Left lung (tissue), 4 donors: ENCODE measurements at regions not wholly inside any gene's neighbourhood (a gene's known extent, or its start where the extent isn't known, plus 50 kb on each side); places are given as distances from the start of the nearest gene placed in this dataset.
A peak's percentile ranks its signal among the peaks of the same experiment; 100 is the strongest.
"Not testable (repeated sequence)": the region's sequence is repeated elsewhere in the genome, so short reads cannot be mapped to it uniquely, and the experiment has no call there.

Experiments used
- ATAC-seq: fragments of 200-7000 bp; cut with Tn5 transposase; one replicate; pipeline ENCODE4 v1.9.1; 2020; ENCODE audit warnings: moderate library complexity
- DNase-seq, 4 donors: peaks; one replicate each; pipeline ENCODE4 v3.0.0-alpha.2; 2013 to 2020
- H3K27ac ChIP-seq, 2 donors: fragments of 200-600 bp; sonication (generic) in 1 of 2; one replicate each; pipeline versions ENCODE4 v1.5.0 to v1.8.0; 2020 to 2021
- H3K27me3 ChIP-seq, 2 donors: fragments of 200-600 bp; sonication (generic) in 1 of 2; one replicate each; pipeline versions ENCODE4 v1.5.0 to v1.8.0; 2020 to 2021
- H3K36me3 ChIP-seq, 2 donors: fragments of 200-600 bp; sonication (generic) in 1 of 2; one replicate each; pipeline versions ENCODE4 v1.5.0 to v1.8.0; 2020 to 2021
- H3K4me1 ChIP-seq, 2 donors: fragments of 200-600 bp; one replicate each; pipeline ENCODE4 v1.8.0; 2021
- H3K4me3 ChIP-seq, 2 donors: fragments of 200-600 bp; sonication (generic) in 1 of 2; one replicate each; pipeline versions ENCODE4 v1.5.0 to v1.8.0; 2020 to 2021; ENCODE audit warnings: mild to moderate bottlenecking in 1 of 2
- H3K9me3 ChIP-seq, 2 donors: fragments of 200-600 bp; sonication (generic) in 1 of 2; one replicate each; pipeline versions ENCODE4 v1.5.0 to v1.8.0; 2020 to 2021
- intact Hi-C, 2 donors: fragments of 100-400 bp; cut with DNase I; formaldehyde crosslinking; loops; one replicate each; pipeline versions ENCODE4 v1.11.2 to v1.14.2; 2022
- TF ChIP-seq, protein P1 (sequence below), 2 donors: fragments of 200-600 bp; sonication (generic) in 1 of 2; IDR thresholded peaks; one replicate each; pipeline versions ENCODE4 v1.5.0 to v1.8.0; 2021; ENCODE audit warnings: antibody characterized with exemption in 2 of 2
- donor health status: DM: no; HTN: yes; CAD: no.
- donor health status: DM: no; HTN: no; CAD: no.

DNA sequence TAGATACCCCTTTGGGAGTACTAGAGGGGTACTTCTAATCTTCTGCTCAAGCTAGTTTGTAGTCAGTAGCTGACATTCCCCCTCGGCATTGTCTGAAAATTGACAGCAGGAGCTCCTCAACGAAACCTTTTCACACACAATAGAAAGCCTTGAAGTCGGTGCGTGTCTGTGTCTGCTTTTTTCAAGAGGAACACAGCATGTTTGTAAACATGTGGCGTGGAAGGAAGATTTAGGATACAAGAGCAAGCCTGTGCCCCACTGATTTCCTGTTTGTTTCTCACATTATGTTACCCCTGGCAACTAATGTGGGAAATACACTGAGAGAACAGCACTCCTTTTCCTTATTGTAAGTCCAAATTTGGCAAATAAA lies 252.6 kb downstream of the ANKRD50 start:
- ATAC-seq (no peak), DNase-seq (peak in 2 of 4 donors; percentile 77 to 87)
- intact Hi-C loops = no loop called here
- no peaks in the 10 kb centered on the region for H3K36me3 ChIP-seq
- no peaks in the 10 kb centered on the region for H3K27me3 ChIP-seq
- no peak overlapping the region for H3K4me3 ChIP-seq
- H3K4me1 ChIP-seq = no peaks in the 10 kb centered on the region
- H3K27ac ChIP-seq = peak overlapping the region in 1 of 2 donors; percentile 40
- TF ChIP-seq, protein P1, sequence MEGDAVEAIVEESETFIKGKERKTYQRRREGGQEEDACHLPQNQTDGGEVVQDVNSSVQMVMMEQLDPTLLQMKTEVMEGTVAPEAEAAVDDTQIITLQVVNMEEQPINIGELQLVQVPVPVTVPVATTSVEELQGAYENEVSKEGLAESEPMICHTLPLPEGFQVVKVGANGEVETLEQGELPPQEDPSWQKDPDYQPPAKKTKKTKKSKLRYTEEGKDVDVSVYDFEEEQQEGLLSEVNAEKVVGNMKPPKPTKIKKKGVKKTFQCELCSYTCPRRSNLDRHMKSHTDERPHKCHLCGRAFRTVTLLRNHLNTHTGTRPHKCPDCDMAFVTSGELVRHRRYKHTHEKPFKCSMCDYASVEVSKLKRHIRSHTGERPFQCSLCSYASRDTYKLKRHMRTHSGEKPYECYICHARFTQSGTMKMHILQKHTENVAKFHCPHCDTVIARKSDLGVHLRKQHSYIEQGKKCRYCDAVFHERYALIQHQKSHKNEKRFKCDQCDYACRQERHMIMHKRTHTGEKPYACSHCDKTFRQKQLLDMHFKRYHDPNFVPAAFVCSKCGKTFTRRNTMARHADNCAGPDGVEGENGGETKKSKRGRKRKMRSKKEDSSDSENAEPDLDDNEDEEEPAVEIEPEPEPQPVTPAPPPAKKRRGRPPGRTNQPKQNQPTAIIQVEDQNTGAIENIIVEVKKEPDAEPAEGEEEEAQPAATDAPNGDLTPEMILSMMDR (IDR thresholded peaks at IDR 0.05) = no peak
- peaks cover 0 to 37% of the 10 kb centered on the region in 2 donors for H3K9me3 ChIP-seq

DNA sequence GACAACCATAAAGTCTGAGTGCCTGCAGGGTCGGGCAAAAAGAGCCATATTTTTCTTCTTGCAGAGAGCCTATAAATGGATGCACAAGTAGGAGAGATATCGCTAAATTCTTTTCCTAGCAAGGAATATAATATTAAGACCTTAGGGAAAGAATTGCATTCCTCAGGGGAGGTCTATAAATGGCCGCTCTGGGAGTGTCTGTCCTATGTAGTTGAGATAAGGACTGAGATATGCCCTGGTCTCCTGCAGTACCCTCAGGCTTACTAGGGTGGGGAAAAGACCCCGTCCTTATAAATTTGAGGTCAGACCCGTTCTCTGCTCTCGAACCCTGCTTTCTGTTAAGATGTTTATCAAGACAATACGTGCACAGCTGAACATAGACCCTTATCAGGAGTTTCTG lies 250.9 kb downstream of the ANKRD50 start:
- ATAC-seq = not testable (repeated sequence)

DNA sequence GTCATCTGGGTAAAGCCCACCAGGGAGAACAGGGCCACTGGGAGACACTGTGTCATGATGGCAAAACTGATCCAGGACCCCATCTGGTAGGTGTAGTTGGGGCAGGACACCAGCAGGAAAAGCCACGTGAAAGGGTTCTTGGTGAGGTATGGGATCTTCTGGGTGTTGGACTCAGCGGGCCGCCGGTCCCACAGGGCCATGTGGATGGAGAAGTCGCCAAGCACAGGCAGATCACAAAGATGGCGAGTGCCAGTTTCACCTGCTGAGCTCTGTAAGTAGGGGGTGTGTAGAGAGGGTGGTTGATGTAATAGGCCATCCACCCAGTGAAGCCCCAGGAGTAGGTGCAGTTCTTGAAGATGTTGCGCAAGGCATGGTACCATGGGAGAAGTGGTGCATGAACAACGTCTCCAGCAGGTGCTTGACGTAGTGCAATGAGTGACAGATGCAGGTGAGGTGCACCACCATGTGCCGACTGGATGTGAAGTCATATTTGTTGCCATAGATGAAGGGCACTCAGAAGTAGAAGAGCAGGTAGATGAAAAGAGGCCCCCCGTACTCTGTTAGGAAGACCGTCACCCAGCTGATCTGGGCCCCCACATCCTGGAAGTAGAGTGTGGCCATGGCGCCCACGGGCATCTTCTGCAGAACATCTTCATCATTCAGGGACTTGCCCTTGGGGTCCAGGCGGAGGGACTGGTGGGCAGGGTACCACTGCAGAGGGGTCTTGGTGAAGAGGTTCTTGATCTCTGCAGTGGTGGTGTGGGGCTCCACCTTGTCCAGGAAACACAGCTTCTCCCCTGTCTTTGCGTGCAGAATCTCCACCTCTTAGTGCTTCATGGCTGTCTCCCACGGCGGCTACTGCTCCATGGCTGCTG lies 249.3 kb downstream of the ANKRD50 start:
- no peak overlapping the region for H3K4me3 ChIP-seq
- DNase-seq (no peak), ATAC-seq (no peak)
- no peaks in the 10 kb centered on the region for H3K27me3 ChIP-seq
- no peaks in the 10 kb centered on the region for H3K4me1 ChIP-seq
- peaks cover 0 to 37% of the 10 kb centered on the region in 2 donors for H3K9me3 ChIP-seq
- H3K36me3 ChIP-seq = no peaks in the 10 kb centered on the region
- TF ChIP-seq, protein P1 (IDR thresholded peaks at IDR 0.05) = no peak
- intact Hi-C loops = no loop called here
- no peak overlapping the region for H3K27ac ChIP-seq

More for the DNA sequence above, 250.9 kb downstream of the ANKRD50 start:
- H3K4me3 ChIP-seq, intact Hi-C loops, H3K4me1 ChIP-seq, H3K36me3 ChIP-seq, DNase-seq, H3K27ac ChIP-seq, H3K27me3 ChIP-seq: not testable (repeated sequence)
- H3K9me3 ChIP-seq = peaks cover 0 to 37% of the 10 kb centered on the region in 2 donors

DNA sequence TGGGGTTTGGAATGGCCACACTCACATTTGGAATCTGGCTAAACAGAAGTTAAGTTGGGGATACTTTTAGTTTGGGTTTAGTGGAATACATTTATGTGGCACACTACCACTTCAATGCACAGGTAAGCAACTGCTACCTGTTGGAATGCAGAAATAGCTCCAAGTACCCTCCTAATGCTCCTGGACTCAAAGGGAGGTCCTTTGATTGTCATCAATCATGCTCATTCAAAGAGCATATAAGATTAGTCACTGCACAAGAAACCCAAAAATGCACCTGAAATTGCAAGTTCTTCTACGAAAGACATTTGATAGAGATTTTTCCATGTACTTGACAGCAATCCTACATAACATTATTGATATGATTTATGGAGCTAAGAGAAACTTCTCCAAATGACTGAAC lies 247.7 kb downstream of the ANKRD50 start:
- DNase-seq (no peak), ATAC-seq (no peak)
- H3K27ac ChIP-seq = no peak overlapping the region
- no peak overlapping the region for H3K4me3 ChIP-seq
- intact Hi-C loops = no loop called here
- H3K9me3 ChIP-seq = peaks cover 0 to 37% of the 10 kb centered on the region in 2 donors
- no peaks in the 10 kb centered on the region for H3K4me1 ChIP-seq
- no peaks in the 10 kb centered on the region for H3K36me3 ChIP-seq
- no peaks in the 10 kb centered on the region for H3K27me3 ChIP-seq
- TF ChIP-seq, protein P1 (IDR thresholded peaks at IDR 0.05) = no peak

DNA sequence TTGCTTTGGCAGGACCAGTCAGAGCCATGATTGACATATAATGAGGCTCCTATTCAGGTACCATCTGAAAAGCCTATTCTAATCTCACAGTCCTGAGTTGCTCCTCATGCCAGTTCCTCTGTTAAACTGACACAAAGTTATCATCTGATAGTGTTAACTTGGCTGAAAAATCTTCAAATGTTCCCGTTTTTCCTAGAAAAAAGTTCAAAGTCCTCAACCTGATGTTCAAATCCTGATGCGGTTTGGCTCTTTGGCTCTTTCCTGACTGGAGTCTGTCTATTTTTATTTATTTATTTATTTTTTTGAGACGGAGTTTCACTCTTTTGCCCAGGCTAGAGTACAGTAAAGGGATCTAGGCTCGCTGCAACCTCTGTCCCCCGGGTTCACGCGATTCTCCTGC lies 244.2 kb downstream of the ANKRD50 start:
- intact Hi-C loops = no loop called here
- TF ChIP-seq, protein P1 (IDR thresholded peaks at IDR 0.05) = no peak
- DNase-seq (no peak), ATAC-seq (no peak)
- Histone ChIP-seq H3K36me3 (no peaks in the 10 kb centered on the region), H3K4me1 (no peaks in the 10 kb centered on the region), H3K4me3 (no peak overlapping the region), H3K27ac (no peak overlapping the region), H3K27me3 (no peaks in the 10 kb centered on the region), H3K9me3 (peaks cover 0 to 18% of the 10 kb centered on the region in 2 donors)
